ENCODE measurements at regions not wholly inside any gene's neighbourhood (a gene's known extent, or its start where the extent isn't known, plus 50 kb on each side); places are given as distances from the start of the nearest gene placed in this dataset.

DNA sequence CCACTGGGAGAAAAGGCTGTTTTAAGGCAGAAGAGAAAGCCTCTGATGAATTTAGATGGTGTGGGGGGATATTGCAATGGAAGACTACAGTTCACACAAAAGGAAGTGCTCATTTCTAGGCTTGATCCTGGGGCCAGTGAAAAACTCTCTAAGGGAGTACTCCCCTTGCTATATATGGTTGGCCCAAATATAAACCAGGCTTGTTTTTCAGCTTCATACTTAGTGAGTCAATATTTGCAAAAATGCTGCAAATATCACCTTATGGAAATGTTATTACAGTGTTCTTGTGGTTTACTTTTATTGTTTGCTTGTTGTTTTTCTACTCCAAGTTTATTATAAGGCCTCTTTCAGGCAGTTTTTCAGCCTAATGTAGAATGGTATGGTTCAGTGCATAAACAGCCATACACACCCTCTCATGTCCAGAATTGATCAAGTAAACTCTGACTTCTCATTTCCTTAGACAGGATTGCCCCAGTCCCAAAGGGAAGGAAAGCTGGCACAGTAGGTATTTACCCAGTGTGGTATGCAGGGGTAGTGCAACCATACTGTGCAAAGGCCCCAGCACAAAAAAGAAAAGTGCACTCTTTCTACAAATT, 115.1 kb downstream of the FEM1C start:
- TF ChIP-seq, protein P1, sequence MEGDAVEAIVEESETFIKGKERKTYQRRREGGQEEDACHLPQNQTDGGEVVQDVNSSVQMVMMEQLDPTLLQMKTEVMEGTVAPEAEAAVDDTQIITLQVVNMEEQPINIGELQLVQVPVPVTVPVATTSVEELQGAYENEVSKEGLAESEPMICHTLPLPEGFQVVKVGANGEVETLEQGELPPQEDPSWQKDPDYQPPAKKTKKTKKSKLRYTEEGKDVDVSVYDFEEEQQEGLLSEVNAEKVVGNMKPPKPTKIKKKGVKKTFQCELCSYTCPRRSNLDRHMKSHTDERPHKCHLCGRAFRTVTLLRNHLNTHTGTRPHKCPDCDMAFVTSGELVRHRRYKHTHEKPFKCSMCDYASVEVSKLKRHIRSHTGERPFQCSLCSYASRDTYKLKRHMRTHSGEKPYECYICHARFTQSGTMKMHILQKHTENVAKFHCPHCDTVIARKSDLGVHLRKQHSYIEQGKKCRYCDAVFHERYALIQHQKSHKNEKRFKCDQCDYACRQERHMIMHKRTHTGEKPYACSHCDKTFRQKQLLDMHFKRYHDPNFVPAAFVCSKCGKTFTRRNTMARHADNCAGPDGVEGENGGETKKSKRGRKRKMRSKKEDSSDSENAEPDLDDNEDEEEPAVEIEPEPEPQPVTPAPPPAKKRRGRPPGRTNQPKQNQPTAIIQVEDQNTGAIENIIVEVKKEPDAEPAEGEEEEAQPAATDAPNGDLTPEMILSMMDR (IDR thresholded peaks at IDR 0.05) = no peak
- TF ChIP-seq POLR2A (IDR thresholded peaks at IDR 0.05) = no peak

Data from vagina (tissue), 2 donors.